GM21367 (cell line): ENCODE measurements at regions not wholly inside any gene's neighbourhood (a gene's known extent, or its start where the extent isn't known, plus 50 kb on each side); places are given as distances from the start of the nearest gene placed in this dataset.

ENCODE experiments used
- ATAC-seq: cut with Tn5 transposase; IDR thresholded peaks from one replicate; pipeline ENCODE4 v1.9.1; 2021; ENCODE audit not compliant: unreplicated experiment

DNA sequence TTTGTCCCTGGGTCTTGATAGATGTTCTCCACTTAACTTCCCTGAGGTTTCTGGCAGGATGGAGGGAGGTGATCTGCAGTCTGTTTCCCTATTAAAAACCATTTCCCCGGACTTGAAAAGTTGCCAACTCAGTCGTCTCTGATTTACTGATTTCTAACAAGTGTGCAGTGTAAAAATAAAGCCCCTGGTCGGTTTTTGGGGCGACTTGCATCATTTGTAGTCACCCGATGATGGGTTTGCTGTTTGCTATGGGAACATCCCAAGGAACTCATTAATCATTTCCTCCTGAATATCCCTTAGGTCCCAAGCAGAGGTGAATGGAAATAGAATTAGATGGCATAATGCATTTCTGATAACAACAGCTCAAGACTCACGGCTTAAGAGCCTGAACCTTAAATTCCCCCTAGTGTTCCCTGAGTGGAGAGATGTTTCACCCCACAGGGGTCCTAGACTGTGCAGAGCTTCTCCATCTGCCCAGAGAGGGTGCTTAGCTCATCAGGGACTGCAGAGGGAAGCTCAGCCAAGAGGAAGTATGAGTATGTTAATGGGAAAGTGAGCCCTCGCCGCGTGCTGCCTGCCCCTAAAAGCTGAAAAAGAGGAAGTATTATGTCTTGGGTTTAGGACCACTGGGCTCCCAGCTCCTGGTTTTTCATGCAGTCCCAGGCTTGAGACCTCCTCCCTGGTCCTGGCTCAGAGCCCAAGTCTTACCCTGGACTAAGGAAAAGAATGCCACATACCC lies 115.1 kb upstream of the DAP start:
- ATAC-seq = no peak

DNA sequence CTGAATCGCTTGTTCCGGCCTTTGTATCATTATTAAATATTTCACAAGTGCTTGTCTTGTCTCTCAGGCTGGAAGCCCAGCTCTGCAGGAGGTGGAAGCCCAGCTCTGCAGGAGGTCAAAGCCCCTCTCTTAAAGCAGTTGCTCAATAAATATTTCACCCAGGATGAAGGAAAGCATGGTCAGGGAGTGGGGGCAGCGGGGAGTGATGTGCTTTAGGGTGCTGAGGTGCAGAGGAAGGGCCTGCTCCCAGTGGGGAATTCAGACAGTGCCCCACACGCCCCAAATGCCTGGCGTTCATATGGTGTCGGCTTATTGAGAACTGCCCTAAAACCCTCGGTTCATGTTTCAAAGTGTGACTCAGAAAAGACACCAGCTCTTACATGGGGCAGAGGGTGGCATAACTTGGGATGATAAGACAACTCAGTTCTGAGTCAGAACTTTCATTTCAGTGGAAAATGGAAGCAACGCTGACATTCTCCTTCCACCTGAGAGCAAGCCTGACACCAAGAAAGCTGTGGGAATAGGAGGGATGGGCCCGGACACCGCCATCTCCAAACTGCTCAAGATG lies 114.3 kb upstream of the DAP start:
- no peak for ATAC-seq

DNA sequence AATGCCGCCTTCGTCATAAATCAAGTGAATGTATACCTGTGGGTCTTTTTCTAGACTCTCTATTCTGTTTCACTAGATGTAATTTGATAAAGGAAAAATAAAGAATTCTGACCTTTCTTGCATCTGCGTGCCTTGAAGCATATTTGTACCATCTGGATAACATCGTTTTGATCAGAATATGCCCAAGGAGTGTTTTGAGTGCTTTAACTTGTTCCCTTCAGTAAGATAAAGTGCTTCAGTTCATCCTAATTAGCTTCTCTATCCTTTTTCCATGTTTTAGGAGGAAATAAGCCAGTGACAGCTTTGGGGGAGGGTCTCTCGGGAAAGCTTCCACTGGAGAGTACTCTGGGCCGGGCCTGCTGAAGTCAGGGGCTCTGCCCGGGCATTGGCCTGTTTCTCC lies 113.5 kb upstream of the DAP start:
- no peak for ATAC-seq

DNA sequence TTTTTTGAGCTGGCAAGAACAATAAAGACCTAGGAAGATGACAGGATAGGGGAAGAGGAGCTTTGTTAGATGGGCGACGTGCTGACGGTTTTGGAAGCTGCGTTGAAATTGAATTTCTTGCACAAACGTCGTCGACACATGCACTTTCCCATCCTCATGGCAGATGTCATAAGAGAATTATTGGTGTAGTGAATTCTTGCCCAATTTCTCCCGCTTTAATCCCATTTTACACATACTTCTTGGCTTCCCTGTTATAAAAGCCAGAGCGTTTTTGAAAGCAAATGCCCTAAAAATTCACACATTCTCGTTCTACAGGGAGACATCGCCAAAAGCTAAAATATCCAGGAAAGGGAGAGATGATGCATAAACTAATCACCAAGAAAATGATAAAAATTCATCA lies 109.8 kb upstream of the DAP start:
- ATAC-seq = no peak

DNA sequence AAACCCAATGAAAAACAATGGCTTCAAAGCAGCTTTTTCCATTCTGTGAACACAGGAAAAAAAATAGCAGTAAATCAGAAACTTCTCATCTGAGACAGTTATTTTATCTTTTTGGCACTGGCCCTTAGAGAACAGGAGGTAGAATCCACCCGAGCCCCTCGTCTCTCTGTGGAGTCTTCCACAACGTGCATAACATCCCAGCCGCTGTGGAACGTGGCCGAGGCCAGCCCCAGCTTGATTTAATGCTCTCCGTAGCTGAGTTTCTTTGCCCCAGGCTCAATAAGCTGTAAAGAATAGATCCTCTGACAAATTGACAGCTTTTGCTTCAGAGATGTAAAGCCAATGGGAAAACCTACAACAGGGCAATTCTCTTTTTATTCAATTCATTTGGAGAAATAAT lies 107.9 kb upstream of the DAP start:
- no peak for ATAC-seq

DNA sequence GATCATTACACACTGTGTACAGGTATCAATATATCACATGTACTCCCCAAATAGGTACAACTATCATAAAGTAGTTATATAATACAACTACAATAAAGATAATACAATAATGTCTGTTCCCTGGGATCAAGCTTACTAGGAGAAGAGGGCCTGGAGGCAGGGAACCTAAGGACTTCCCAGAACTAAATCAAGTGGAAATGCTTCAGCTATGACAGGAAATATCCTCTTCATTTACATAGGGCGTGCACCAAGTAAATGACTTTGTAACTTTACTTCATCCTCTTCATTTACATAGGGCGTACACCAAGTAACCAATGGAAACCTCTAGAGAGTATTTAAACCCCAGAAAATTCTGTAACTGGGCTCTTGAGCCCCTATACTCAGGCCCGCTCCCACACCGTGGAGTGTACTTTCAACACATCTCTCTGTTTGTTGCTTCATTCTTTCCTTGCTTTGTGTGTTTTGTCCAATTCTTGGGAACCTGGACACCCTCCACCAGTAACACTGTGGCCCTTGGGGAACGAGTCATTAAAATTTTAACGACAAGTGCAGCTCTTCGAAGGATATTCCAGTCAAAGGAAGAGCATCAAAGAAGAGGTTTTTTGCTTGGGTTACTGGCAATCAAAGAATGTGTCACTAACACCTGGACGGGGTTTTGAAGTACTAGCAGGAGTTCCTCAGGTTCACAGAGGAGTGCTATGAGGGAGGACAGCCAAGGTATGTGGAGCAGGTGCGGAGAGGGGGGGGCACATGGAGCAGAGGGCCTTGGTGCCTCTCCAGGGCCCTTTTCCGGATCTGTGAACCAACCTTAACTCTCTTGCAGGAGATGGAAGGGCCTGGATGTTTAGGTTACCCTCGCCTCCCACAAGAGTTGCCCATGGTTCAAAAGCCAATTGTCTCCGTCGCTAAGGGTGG lies 106.6 kb upstream of the DAP start:
- ATAC-seq = no peak

DNA sequence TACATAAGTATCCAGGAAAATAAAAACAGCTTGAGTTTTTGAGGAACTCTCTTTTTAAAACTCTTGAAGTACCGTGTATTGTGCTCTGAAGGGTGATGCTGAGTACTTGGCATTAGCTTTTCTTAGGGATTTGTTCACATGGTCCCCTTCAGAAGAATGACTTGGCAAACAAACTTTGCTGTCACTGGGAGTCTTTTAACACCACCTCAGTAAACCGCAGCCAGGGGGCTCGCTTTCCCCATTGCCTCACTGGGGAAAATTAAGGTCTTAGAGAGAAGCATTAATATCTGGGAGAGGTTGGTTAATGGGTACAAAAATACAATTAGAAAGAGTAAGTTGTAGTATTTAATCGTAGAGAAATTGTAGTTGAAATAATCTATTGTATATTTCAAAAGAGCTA lies 105.9 kb upstream of the DAP start:
- ATAC-seq = no peak

DNA sequence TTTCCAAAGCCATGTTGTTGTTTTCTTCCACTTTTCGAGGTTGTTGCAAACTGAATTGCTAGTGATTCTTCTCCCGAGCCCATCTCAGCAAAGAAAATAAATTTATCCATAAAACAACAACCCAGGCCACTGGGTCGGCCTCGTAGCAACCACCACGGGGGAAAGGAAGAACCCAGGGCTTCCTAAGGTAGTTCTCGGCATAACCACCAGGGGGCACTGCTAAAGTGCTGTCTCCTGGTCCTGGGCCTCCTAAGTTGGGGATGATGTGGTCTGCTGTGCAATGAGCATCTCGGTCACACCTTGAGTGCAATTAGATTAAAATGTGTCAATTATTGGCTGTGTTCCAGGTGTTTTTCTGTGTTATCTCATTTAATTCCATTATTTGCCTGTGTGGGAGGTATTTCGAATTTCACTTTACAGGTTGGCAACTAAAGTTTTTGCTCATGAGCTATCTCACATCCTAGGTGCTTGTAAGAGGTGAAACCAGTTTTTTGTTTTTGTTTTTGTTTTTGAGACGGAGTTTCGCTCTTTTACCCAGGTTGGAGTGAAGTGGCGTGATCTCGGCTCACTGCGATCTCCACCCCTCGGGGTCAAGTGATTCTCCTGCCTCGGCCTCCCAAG lies 102.8 kb upstream of the DAP start:
- ATAC-seq = peak; percentile 91

DNA sequence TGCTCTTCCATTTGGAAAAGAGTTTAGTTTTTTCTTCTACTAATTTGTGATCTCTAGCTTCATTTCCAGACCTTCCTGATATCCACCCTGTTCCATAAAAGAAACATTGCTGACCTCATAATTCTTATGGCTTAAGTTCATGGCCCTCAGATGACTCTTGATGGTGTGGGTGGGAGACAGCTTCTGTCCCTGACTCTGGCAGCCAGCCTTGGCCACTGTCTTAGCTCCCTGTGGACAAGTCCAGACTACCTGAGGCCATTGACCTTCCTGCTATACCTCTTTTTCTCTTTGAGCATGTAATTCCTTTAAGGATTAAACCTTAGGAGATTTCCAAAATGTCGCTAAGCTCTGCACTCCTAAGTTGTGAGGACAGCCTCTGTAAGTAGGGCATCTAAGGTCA lies 101.1 kb upstream of the DAP start:
- ATAC-seq = no peak

DNA sequence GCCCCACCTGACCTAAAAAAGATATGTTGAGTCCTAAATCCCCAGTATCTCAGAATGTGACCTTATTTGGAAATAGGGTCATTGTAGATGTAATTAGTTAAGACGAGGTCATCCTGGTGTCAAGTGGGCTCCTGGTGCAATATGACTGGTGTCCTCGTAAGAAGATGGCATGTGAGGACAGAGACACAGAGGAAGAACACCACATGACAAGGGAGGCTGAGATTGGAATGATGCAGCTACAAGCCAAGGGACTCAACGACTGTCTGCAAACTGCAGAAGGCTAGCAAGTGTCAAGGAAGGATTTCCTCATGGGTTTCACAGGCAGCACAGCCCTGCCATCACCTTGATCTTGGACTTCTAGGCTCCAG lies 100.4 kb upstream of the DAP start:
- ATAC-seq = no peak

DNA sequence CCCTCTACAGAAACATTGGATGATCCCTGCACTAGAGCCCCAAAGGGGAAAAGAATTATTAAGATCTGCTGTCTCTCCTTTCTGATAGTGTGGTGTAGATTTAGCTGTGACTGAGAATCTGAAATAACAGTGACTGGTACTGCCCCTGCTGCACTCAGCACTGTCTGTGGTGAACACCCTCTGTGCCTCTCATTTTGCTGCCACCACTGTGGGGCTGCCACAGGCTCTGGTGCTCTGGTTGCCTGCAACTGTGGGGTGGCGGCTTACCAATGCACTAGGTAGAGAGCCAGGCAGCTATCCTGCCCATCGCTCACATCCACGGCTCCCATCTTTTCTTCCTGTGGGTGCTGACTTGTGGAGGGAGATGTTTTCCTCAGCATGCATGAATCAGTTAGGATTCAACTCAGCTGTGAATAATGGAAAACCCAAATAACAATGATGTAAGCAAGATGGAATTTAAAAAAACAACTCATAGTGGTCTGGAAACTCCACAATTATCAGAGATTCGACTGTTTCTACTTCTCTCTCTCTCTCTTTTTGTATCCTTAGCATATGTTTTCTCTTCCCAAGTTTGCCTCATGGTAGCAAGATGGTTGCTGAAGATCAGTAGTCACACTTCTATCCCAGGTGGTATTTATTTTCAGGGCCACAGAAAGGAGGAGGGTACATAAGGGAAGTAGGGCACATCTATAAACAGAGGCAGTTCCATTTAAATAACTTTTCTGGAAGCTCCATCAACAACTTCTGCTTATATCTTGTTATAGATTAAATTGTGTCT lies 99.8 kb upstream of the DAP start:
- no peak for ATAC-seq

DNA sequence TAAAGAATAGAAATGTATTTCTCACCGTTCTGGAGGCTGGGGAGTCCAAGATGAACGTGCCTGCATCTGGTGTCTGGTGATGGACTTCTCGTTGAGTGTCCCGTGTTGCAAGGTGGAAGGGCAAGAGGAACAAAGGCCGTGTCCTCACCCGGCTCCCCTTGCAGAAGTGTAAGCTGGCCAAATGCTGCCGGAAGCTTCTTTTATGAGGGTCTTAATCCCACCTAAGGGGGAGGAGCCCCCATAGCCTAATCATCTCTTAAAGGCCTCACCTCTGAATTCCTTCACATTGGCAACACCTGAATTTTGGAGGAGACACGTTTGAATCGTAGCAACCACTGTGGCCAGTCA lies 99.1 kb upstream of the DAP start:
- no peak for ATAC-seq

DNA sequence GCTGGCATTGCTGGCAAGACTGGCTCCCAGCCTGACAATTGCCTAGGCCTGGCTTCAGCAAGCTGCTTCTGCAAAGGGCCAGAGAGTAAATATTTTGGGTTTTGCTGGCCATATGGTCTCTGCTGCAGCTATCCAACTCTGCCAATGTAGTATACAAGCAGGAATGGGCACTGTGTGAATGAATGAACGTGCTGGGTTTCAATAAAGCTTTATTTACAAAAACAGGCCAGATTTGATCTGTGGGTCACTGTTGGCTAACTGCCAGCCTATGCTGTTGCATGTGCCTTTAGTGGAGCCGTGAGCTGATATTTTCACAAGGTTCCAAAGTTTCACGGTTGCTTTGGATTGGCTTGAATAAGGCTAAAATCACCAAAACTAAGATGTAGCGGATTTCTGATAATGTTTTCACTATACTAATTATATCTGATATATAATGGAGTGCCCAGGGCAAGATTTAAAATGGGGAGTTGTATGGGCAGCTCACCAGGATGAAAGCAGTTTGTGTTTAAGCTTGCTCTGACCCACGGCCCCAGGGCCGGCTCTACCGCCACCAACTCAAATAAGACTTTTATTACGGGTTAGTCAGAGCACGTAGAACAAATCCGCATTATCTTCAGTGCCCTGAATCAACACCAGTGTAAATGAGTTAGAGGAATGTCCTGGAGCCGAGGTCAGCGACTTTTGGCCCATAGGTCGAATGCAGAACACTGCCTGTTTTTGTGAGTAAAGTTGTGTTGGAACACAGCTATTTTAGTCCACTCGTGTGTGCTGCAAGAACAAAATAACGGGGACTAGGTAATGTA lies 98.6 kb upstream of the DAP start:
- no peak for ATAC-seq

DNA sequence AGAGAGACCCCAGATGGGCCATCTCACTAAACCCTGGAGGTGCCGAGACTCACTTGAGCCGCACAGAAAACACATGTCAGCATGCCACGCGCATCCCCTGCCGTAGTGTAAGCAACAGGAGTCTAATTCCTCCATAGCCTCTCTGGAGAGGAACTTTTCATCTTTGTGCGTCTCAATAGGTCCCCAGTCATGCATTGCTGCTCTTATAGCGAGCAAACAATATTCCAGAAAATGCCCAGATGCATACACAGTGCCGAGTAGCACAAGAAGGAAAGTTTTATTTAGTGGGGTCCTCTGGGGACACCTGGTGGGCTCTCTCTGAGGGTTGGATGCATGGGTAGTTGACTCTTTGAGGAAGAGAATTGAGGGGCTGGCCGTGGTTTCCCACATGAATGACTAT lies 97.9 kb upstream of the DAP start:
- ATAC-seq = no peak

DNA sequence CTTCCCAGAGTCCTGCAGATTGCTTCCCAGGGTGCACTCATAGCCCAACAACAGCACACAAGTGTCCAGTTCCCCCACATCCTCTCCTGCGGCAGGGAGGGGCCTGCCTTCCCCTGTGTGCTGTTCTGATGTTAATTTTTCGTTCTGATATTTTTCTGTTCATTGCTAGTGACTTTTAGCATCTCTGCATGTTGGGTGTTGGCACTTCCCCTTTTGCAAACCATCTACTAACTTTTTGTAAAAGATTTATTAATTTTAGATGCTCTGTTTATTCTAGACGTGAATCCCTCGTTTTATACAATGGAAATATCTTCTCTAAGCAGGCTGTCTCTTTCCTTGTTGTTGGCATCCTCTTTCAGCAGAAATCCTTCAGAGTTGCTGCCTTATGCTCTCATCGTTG lies 97.3 kb upstream of the DAP start:
- no peak for ATAC-seq

DNA sequence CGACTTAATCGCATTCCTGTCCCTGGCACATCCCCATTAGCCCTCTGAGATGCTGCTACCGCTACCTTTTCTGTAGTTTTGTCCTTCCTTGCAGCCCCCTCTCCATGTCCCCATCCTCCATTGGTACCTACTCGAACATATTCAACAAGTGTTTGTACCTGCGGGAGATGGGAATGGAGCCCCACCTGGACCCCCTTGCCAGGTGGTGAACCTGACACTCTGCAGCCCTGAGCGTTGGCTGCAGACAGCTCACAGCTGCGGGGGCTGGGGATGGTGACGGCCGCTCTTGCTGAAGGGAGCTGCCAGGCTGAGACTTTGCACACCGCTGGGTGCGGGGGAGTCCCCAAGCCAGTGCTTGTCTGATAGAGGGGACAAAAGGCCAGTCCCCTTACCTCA lies 96.3 kb upstream of the DAP start:
- no peak for ATAC-seq

DNA sequence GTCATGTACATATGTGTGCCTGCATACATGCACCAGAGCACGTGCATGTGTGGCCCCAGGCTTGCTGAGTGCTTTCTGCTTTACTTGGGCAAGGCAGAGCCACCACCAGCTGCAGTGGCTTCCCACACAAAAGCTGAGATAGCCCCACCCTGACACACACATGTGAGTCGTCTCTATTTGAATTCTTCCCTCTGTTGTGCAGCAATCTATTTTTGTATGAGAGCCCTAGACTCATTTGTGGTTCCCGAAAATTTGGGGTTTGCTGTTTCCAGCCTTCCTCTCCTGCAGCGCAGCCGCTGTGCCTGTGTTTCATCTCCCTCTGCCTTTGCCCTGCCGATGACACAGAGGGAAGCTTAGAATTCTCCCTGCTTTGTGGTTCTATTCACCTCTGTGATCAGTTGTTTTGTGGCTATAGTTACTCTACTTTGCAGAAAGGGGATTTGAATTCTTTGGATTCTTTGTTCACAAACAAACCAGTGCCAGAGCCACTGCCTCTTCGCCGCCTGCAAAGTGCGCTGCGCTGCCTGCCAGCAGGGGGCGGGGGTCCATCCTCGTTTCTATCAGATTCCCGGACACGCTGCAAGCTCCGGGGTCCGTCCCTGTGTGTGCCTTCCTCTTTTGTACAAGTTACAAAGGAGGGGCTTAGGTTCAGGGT lies 95.8 kb upstream of the DAP start:
- no peak for ATAC-seq

DNA sequence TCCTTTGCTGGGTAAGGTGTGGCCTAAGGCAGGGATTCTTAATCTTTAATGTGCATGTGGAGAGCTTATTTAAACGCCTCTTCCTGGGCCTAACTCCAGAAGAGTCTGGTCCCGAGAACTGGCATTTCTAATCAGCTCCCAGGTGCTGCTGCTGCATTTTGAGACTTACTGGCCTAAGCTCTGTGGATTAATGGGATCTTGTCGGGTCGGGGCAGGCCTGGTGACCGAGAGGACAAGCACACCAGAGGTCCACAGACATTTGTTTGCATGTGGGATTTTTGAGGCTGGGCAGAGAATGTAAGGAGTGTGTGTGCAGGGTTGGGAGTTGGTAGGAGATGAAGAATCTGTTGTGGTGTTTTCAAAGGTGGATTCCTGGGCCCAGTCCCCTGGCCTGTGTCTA lies 95.0 kb upstream of the DAP start:
- no peak for ATAC-seq

DNA sequence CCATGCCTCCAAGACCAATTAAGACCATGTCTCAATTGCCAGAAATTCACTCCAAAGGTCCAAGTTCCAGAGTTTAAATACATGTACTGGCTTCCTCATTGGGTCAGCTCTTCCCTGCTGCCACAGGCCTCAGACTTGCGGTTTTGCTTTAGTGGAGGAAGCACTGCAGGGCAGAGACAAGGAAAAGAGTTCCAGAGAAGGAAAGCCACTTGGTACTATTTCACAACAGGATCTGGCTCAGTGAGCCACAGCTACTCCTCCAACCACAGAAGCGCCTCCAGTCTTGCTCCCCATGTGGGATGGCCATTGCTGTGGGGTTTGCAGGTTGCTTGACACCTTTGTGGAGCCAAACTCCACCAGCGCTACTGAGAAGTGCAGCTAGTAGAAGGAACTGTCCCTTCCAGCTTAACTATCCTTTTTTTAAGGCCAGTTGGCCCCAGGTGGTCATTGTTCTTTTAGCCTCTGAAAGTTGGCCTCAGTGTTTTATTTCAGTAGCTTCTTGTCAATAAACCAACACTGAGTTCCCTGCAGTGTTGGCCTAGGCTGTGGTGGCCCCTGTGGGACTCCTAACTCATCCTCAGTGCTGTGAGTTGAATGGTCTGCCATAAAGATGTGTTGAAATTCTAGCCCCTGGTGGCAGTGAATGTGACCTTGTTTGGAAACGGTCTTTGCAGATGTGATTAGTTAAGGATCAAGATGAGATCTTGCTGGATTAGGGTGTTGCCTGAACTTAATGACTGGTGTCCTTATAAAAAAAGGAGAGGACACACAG lies 93.7 kb upstream of the DAP start:
- ATAC-seq = no peak
